Hepatocyte (in vitro differentiated cells): ENCODE measurements at regions not wholly inside any gene's neighbourhood (a gene's known extent, or its start where the extent isn't known, plus 50 kb on each side); places are given as distances from the start of the nearest gene placed in this dataset.

Experiments
- EZH2 ChIP-seq: fragments of 200-600 bp; sonication (generic); IDR thresholded peaks from 2 replicates; pipeline ENCODE4 v1.6.1; 2016; ENCODE audit warnings: antibody characterized with exemption, mild to moderate bottlenecking, borderline replicate concordance
- EZH2phosphoT487 ChIP-seq: fragments of 200-600 bp; sonication (generic); IDR thresholded peaks from one replicate; pipeline ENCODE4 v1.6.1; 2018; ENCODE audit warnings: antibody characterized with exemption, mild to moderate bottlenecking, low read depth, moderate library complexity; ENCODE audit not compliant: unreplicated experiment, severe bottlenecking
- TF ChIP-seq, protein P1 (sequence below): fragments of 200-600 bp; sonication (generic); IDR thresholded peaks from 2 replicates; pipeline ENCODE4 v1.5.1; 2016; ENCODE audit warnings: antibody characterized with exemption, mild to moderate bottlenecking; ENCODE audit not compliant: poor library complexity

DNA sequence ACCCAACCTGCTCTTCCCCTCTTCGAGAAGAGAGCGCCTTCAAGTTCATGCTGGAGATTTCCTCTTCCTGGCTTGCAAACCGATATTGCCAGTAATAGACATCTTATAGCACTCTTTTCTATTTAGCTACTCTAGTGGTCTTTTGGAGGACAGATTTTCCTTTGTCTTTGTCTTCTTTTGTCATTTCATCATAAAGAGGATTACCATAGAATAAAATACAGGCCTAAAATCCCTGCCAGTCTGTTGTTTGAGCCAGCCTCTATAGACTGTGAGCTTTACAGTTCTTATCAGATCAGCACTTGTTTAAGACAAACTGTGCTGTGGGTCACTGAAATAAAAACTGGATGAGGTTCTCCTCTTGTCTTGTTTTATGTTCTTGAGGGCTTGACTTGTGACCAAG is 802.8 kb downstream of the NR2F1-AS1 start:
- TF ChIP-seq EZH2, result no peak
- TF ChIP-seq, protein P1, sequence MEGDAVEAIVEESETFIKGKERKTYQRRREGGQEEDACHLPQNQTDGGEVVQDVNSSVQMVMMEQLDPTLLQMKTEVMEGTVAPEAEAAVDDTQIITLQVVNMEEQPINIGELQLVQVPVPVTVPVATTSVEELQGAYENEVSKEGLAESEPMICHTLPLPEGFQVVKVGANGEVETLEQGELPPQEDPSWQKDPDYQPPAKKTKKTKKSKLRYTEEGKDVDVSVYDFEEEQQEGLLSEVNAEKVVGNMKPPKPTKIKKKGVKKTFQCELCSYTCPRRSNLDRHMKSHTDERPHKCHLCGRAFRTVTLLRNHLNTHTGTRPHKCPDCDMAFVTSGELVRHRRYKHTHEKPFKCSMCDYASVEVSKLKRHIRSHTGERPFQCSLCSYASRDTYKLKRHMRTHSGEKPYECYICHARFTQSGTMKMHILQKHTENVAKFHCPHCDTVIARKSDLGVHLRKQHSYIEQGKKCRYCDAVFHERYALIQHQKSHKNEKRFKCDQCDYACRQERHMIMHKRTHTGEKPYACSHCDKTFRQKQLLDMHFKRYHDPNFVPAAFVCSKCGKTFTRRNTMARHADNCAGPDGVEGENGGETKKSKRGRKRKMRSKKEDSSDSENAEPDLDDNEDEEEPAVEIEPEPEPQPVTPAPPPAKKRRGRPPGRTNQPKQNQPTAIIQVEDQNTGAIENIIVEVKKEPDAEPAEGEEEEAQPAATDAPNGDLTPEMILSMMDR, result no peak
- TF ChIP-seq EZH2phosphoT487, result no peak
